ENCODE measurements at regions not wholly inside any gene's neighbourhood (a gene's known extent, or its start where the extent isn't known, plus 50 kb on each side); places are given as distances from the start of the nearest gene placed in this dataset.
A peak's percentile ranks its signal among the peaks of the same experiment; 100 is the strongest.

- Histone ChIP-seq H3K36me3 (ENCODE audit: control insufficient read depth in 3 of 3, insufficient read depth in 2 of 3, low read depth in 1 of 3, low read length in 3 of 3) (no peaks in the 10 kb centered on the region), H3K4me3 (ENCODE audit: low read depth in 1 of 3, low read length in 3 of 3) (no peak overlapping the region), H3K27me3 (ENCODE audit: control insufficient read depth in 3 of 3, insufficient read depth in 3 of 3, low read length in 3 of 3) (no peaks in the 10 kb centered on the region), H3K27ac (ENCODE audit: low read depth in 1 of 3, low read length in 2 of 3) (no peak overlapping the region), H3K9me3 (ENCODE audit: control insufficient read depth in 2 of 2, insufficient read depth in 1 of 2, low read depth in 1 of 2, low read length in 1 of 2) (no peaks in the 10 kb centered on the region), H3K4me1 (ENCODE audit: control insufficient read depth in 3 of 3, insufficient read depth in 2 of 3, low read depth in 1 of 3, low read length in 2 of 3) (no peaks in the 10 kb centered on the region)
- WGBS, 3 donors: 87 to 90% (median 89%) methylated on average over 13 of the region's 13 CpGs
- FAIRE-seq (no peak), DNase-seq (no peak)
Observed at GRCh38 chr2:234241656-234242458, 191.4 kb downstream of the SPP2 start.

GRCh38 chr2:234240917-234241316, 190.4 kb downstream of the SPP2 start:
- Histone ChIP-seq H3K27ac (ENCODE audit: low read depth in 1 of 3, low read length in 2 of 3) (no peak overlapping the region), H3K27me3 (ENCODE audit: control insufficient read depth in 3 of 3, insufficient read depth in 3 of 3, low read length in 3 of 3) (no peaks in the 10 kb centered on the region), H3K4me1 (ENCODE audit: control insufficient read depth in 3 of 3, insufficient read depth in 2 of 3, low read depth in 1 of 3, low read length in 2 of 3) (no peaks in the 10 kb centered on the region), H3K9me3 (ENCODE audit: control insufficient read depth in 2 of 2, insufficient read depth in 1 of 2, low read depth in 1 of 2, low read length in 1 of 2) (peaks cover 0 to 4% of the 10 kb centered on the region in 2 donors), H3K36me3 (ENCODE audit: control insufficient read depth in 3 of 3, insufficient read depth in 2 of 3, low read depth in 1 of 3, low read length in 3 of 3) (no peaks in the 10 kb centered on the region), H3K4me3 (ENCODE audit: low read depth in 1 of 3, low read length in 3 of 3) (no peak overlapping the region)
- no peak for FAIRE-seq
- no peak for DNase-seq
- WGBS, 3 donors: 73 to 90% (median 84%) methylated on average over 2 of the region's 2 CpGs

GRCh38 chr2:234235191-234235590, 184.7 kb downstream of the SPP2 start:
- FAIRE-seq: no peak

GRCh38 chr2:234231460-234231859, 181.0 kb downstream of the SPP2 start:
- FAIRE-seq (no peak), DNase-seq (no peak)
- Histone ChIP-seq H3K9me3 (ENCODE audit: control insufficient read depth in 2 of 2, insufficient read depth in 1 of 2, low read depth in 1 of 2, low read length in 1 of 2) (peaks cover 0 to 4% of the 10 kb centered on the region in 2 donors), H3K36me3 (ENCODE audit: control insufficient read depth in 3 of 3, insufficient read depth in 2 of 3, low read depth in 1 of 3, low read length in 3 of 3) (no peaks in the 10 kb centered on the region), H3K4me1 (ENCODE audit: control insufficient read depth in 3 of 3, insufficient read depth in 2 of 3, low read depth in 1 of 3, low read length in 2 of 3) (no peaks in the 10 kb centered on the region), H3K27me3 (ENCODE audit: control insufficient read depth in 3 of 3, insufficient read depth in 3 of 3, low read length in 3 of 3) (no peaks in the 10 kb centered on the region), H3K27ac (ENCODE audit: low read depth in 1 of 3, low read length in 2 of 3) (no peak overlapping the region), H3K4me3 (ENCODE audit: low read depth in 1 of 3, low read length in 3 of 3) (no peak overlapping the region)
- 71 to 100% (median 97%) methylated on average over 1 of the region's 1 CpG for WGBS, 3 donors

More at GRCh38 chr2:234235191-234235590, 184.7 kb downstream of the SPP2 start:
- Histone ChIP-seq H3K27me3 (ENCODE audit: control insufficient read depth in 3 of 3, insufficient read depth in 3 of 3, low read length in 3 of 3) (no peaks in the 10 kb centered on the region), H3K27ac (ENCODE audit: low read depth in 1 of 3, low read length in 2 of 3) (no peak overlapping the region), H3K9me3 (ENCODE audit: control insufficient read depth in 2 of 2, insufficient read depth in 1 of 2, low read depth in 1 of 2, low read length in 1 of 2) (peaks cover 0 to 4% of the 10 kb centered on the region in 2 donors), H3K4me1 (ENCODE audit: control insufficient read depth in 3 of 3, insufficient read depth in 2 of 3, low read depth in 1 of 3, low read length in 2 of 3) (no peaks in the 10 kb centered on the region), H3K4me3 (ENCODE audit: low read depth in 1 of 3, low read length in 3 of 3) (no peak overlapping the region), H3K36me3 (ENCODE audit: control insufficient read depth in 3 of 3, insufficient read depth in 2 of 3, low read depth in 1 of 3, low read length in 3 of 3) (no peaks in the 10 kb centered on the region)
- no peak for DNase-seq

- no peaks in the 10 kb centered on the region for H3K27me3 ChIP-seq (ENCODE audit: control insufficient read depth in 3 of 3, insufficient read depth in 3 of 3, low read length in 3 of 3)
- H3K4me1 ChIP-seq (ENCODE audit: control insufficient read depth in 3 of 3, insufficient read depth in 2 of 3, low read depth in 1 of 3, low read length in 2 of 3): peaks cover 2 to 6% (median 3%) of the 10 kb centered on the region in 3 donors
- no peaks in the 10 kb centered on the region for H3K9me3 ChIP-seq (ENCODE audit: control insufficient read depth in 2 of 2, insufficient read depth in 1 of 2, low read depth in 1 of 2, low read length in 1 of 2)
- no peak for DNase-seq
- no peaks in the 10 kb centered on the region for H3K36me3 ChIP-seq (ENCODE audit: control insufficient read depth in 3 of 3, insufficient read depth in 2 of 3, low read depth in 1 of 3, low read length in 3 of 3)
- FAIRE-seq: no peak
- H3K4me3 ChIP-seq (ENCODE audit: low read depth in 1 of 3, low read length in 3 of 3): no peak overlapping the region
- H3K27ac ChIP-seq (ENCODE audit: low read depth in 1 of 3, low read length in 2 of 3): no peak overlapping the region
- 37 to 70% (median 44%) methylated on average over 4 of the region's 4 CpGs for WGBS, 3 donors
Observed at GRCh38 chr2:234219046-234219310, 168.5 kb downstream of the SPP2 start.

GRCh38 chr2:234218266-234219045, 168.0 kb downstream of the SPP2 start:
- FAIRE-seq (no peak), DNase-seq (peak; percentile 28 to 60)
- Histone ChIP-seq H3K9me3 (ENCODE audit: control insufficient read depth in 2 of 2, insufficient read depth in 1 of 2, low read depth in 1 of 2, low read length in 1 of 2) (no peaks in the 10 kb centered on the region), H3K36me3 (ENCODE audit: control insufficient read depth in 3 of 3, insufficient read depth in 2 of 3, low read depth in 1 of 3, low read length in 3 of 3) (no peaks in the 10 kb centered on the region), H3K27me3 (ENCODE audit: control insufficient read depth in 3 of 3, insufficient read depth in 3 of 3, low read length in 3 of 3) (no peaks in the 10 kb centered on the region), H3K27ac (ENCODE audit: low read depth in 1 of 3, low read length in 2 of 3) (no peak overlapping the region), H3K4me3 (ENCODE audit: low read depth in 1 of 3, low read length in 3 of 3) (no peak overlapping the region), H3K4me1 (ENCODE audit: control insufficient read depth in 3 of 3, insufficient read depth in 2 of 3, low read depth in 1 of 3, low read length in 2 of 3) (peaks cover 2 to 6% (median 3%) of the 10 kb centered on the region in 3 donors)
- 29 to 37% (median 32%) methylated on average over 11 of the region's 11 CpGs for WGBS, 3 donors

- H3K9me3 ChIP-seq (ENCODE audit: control insufficient read depth in 2 of 2, insufficient read depth in 1 of 2, low read depth in 1 of 2, low read length in 1 of 2): peaks cover 0 to 2% of the 10 kb centered on the region in 2 donors
- H3K4me3 ChIP-seq (ENCODE audit: low read depth in 1 of 3, low read length in 3 of 3): no peak overlapping the region
- peaks cover 0 to 9% (median 0%) of the 10 kb centered on the region in 3 donors for H3K4me1 ChIP-seq (ENCODE audit: control insufficient read depth in 3 of 3, insufficient read depth in 2 of 3, low read depth in 1 of 3, low read length in 2 of 3)
- no peak for FAIRE-seq
- no peaks in the 10 kb centered on the region for H3K36me3 ChIP-seq (ENCODE audit: control insufficient read depth in 3 of 3, insufficient read depth in 2 of 3, low read depth in 1 of 3, low read length in 3 of 3)
- H3K27ac ChIP-seq (ENCODE audit: low read depth in 1 of 3, low read length in 2 of 3): no peak overlapping the region
- 59 to 77% (median 66%) methylated on average over 8 of the region's 8 CpGs for WGBS, 3 donors
- peak; percentile 7 to 19 for DNase-seq
- H3K27me3 ChIP-seq (ENCODE audit: control insufficient read depth in 3 of 3, insufficient read depth in 3 of 3, low read length in 3 of 3): no peaks in the 10 kb centered on the region
Observed at GRCh38 chr2:234212534-234212933, 162.0 kb downstream of the SPP2 start.

GRCh38 chr2:234211797-234212196, 161.3 kb downstream of the SPP2 start:
- FAIRE-seq (no peak), DNase-seq (peak; percentile 51 to 71)
- WGBS, 3 donors: 11 to 32% (median 19%) methylated on average over 4 of the region's 4 CpGs

More at GRCh38 chr2:234211797-234212196, 161.3 kb downstream of the SPP2 start:
- H3K9me3 ChIP-seq (ENCODE audit: control insufficient read depth in 2 of 2, insufficient read depth in 1 of 2, low read depth in 1 of 2, low read length in 1 of 2): peaks cover 0 to 5% of the 10 kb centered on the region in 2 donors
- H3K27ac ChIP-seq (ENCODE audit: low read depth in 1 of 3, low read length in 2 of 3): no peak overlapping the region
- H3K36me3 ChIP-seq (ENCODE audit: control insufficient read depth in 3 of 3, insufficient read depth in 2 of 3, low read depth in 1 of 3, low read length in 3 of 3): no peaks in the 10 kb centered on the region
- H3K4me1 ChIP-seq (ENCODE audit: control insufficient read depth in 3 of 3, insufficient read depth in 2 of 3, low read depth in 1 of 3, low read length in 2 of 3): peaks cover 0 to 9% (median 0%) of the 10 kb centered on the region in 3 donors
- H3K27me3 ChIP-seq (ENCODE audit: control insufficient read depth in 3 of 3, insufficient read depth in 3 of 3, low read length in 3 of 3): no peaks in the 10 kb centered on the region
- H3K4me3 ChIP-seq (ENCODE audit: low read depth in 1 of 3, low read length in 3 of 3): no peak overlapping the region
